Muscle layer of colon (tissue), 2 donors: ENCODE measurements at regions not wholly inside any gene's neighbourhood (a gene's known extent, or its start where the extent isn't known, plus 50 kb on each side); places are given as distances from the start of the nearest gene placed in this dataset.

Source experiments
- H3K27ac ChIP-seq: one replicate; pipeline ENCODE4 v1.7.0; 2013; ENCODE audit warnings: low read depth, mild to moderate bottlenecking, low read length, moderate library complexity
- H3K27me3 ChIP-seq, 2 donors: one replicate each; pipeline ENCODE4 v1.7.0; 2013; ENCODE audit warnings: low read length in 2 of 2, mild to moderate bottlenecking in 2 of 2; ENCODE audit not compliant: insufficient read depth in 2 of 2, control insufficient read depth in 1 of 2
- H3K36me3 ChIP-seq: one replicate; pipeline ENCODE4 v1.7.0; 2013; ENCODE audit warnings: mild to moderate bottlenecking, low read length; ENCODE audit not compliant: insufficient read depth
- H3K4me1 ChIP-seq: one replicate; pipeline ENCODE4 v1.7.0; 2013; ENCODE audit warnings: mild to moderate bottlenecking, low read length; ENCODE audit not compliant: insufficient read depth
- H3K4me3 ChIP-seq, 2 donors: one replicate each; pipeline ENCODE4 v1.7.0; 2013; ENCODE audit warnings: low read length in 2 of 2, low read depth in 1 of 2, mild to moderate bottlenecking in 1 of 2, moderate library complexity in 1 of 2
- H3K9ac ChIP-seq: one replicate; pipeline ENCODE4 v1.7.0; 2013; ENCODE audit warnings: low read length
- H3K9me3 ChIP-seq: one replicate; pipeline ENCODE4 v1.7.0; 2013; ENCODE audit warnings: mild to moderate bottlenecking, low read length
- donor health status: abdominal sarcoma.
- donor health status: Adenocarcinoma of cecum.

DNA sequence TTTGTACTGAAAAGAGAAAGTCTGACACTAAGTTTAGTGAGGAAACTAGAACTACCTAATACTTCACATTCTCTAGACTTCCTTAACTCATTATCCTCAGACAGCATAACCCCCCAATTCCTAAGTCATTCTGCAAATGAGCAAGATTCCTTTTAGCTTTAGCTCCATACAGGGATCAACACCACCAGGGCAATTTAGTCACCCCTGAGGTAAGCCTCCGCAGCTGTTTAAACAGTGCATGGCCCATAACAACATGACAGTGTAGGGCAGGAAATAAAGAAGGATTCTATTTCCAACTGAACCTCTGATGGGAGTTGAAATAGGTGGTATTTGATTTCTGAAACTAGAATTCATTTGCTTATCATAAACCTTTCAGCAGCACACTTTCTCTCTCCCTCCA, 112.8 kb upstream of the DKK2 start:
- Histone ChIP-seq H3K27me3 (no peaks in the 10 kb centered on the region), H3K9me3 (no peaks in the 10 kb centered on the region), H3K36me3 (no peaks in the 10 kb centered on the region), H3K4me3 (no peak overlapping the region), H3K4me1 (no peaks in the 10 kb centered on the region), H3K9ac (no peak overlapping the region), H3K27ac (no peak overlapping the region)

DNA sequence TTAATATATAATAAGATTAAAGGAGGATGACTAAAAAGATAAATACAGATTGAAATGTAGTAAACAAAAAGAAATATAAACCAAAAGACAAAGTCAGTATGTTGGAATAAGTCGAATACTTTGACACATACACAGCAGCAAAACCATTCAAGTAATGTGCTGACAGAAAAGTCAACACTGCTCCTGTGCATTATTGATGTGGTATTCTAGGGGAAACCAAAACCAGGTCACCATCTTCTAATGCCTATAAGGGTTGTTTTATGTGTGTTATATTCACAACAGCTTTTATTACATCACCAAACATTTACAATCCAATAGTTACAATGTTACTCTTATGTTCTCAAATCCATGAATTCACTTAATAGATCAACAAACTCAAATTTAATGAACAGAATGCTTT, 111.8 kb upstream of the DKK2 start:
- no peaks in the 10 kb centered on the region for H3K36me3 ChIP-seq
- no peak overlapping the region for H3K4me3 ChIP-seq
- no peaks in the 10 kb centered on the region for H3K4me1 ChIP-seq
- H3K27me3 ChIP-seq = no peaks in the 10 kb centered on the region
- H3K9ac ChIP-seq = no peak overlapping the region
- no peak overlapping the region for H3K27ac ChIP-seq
- H3K9me3 ChIP-seq = no peaks in the 10 kb centered on the region

DNA sequence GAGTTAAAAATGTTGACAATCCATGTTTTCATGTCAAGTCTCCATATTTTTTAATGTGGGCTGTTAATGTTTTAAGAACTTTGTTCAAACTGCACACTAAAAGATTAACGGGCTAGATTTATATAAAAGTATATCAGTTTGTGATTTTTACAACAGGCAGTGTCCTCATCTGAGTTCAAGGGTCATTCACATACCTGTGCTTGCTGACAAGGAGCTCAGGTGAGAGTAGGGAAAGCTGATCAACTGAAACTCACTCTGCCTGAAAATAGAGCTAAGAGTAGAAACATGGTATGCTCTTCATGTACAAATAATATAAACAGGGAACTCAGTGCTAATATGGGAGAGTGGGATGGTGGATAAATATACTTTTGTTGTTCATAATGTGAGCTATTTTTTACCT, 102.3 kb upstream of the DKK2 start:
- Histone ChIP-seq H3K4me1 (no peaks in the 10 kb centered on the region), H3K4me3 (no peak overlapping the region), H3K36me3 (no peaks in the 10 kb centered on the region), H3K27ac (no peak overlapping the region), H3K9me3 (no peaks in the 10 kb centered on the region), H3K27me3 (no peaks in the 10 kb centered on the region), H3K9ac (no peak overlapping the region)

DNA sequence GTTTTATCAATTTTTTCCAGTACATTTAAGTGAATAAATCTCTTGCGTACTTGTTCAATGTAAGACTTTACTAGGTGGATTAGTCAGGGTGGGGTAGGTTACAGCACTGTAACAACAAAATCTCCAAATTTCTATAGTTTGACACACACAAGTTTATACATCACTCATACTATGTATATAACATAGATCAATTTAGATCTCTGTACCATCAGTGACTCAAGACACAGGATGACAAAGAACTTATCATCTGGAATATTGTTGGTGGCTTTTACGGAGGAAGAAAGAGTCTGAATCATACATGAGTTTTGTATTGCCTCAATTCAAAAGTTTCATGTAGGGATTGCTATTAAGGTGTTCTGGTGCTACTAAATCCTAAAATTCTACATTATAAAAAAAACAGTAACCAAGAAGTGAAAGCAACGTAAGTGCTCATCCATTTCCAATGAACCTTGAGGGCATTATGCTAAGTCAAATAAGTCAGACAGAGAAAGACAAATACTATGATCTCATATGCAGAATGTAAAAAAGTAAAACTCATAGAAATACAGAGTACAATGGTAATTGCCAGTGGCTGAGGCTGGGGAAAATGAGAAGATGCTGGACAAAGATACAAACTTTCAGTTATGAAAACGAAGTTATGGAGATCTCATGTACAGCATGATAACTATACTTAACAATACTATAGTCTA, 98.0 kb upstream of the DKK2 start:
- Histone ChIP-seq H3K9me3 (no peaks in the 10 kb centered on the region), H3K4me3 (no peak overlapping the region), H3K36me3 (no peaks in the 10 kb centered on the region), H3K27me3 (no peaks in the 10 kb centered on the region), H3K9ac (no peak overlapping the region), H3K4me1 (no peaks in the 10 kb centered on the region), H3K27ac (no peak overlapping the region)

DNA sequence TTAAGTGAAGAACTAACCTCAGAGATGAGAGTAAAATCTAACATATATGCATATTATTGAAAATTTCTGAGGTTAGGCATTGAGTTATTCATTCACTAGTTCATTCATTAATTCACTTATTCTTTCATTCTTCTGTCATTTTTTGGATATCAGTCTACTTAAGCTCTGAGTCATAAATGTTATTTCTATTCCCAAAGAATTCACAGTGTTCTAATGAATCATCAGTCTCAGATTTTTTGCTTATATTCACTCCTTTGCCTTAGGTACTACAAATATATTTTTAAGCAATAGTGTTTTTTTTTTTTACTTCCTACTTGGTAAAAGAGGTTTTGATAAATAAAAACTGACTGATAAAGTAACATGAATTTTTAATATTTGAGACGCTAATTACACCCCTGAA, 95.2 kb upstream of the DKK2 start:
- no peaks in the 10 kb centered on the region for H3K36me3 ChIP-seq
- no peaks in the 10 kb centered on the region for H3K4me1 ChIP-seq
- H3K9ac ChIP-seq = no peak overlapping the region
- no peak overlapping the region for H3K27ac ChIP-seq
- no peaks in the 10 kb centered on the region for H3K9me3 ChIP-seq
- no peak overlapping the region for H3K4me3 ChIP-seq
- no peaks in the 10 kb centered on the region for H3K27me3 ChIP-seq

DNA sequence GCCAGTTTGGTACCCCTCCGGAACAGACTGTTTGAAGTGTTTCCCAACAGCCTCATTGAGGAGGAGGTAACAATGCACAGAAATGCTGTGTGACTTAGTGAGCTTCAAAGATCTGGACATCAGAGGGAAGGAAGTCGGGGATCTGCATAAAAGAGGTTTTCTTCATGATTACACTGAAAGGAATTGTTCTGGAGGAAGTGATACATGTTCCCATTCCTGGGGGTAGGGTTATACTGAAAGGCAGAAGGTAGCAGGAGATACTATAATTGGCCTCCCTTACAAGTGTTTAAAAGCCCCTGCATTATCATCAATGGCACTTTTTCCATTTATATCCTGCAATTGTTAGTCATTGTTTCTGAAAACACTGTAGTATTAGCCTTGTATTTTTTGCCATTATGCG, 94.0 kb upstream of the DKK2 start:
- no peak overlapping the region for H3K27ac ChIP-seq
- H3K9ac ChIP-seq = no peak overlapping the region
- H3K4me1 ChIP-seq = no peaks in the 10 kb centered on the region
- H3K4me3 ChIP-seq = no peak overlapping the region
- H3K27me3 ChIP-seq = no peaks in the 10 kb centered on the region
- no peaks in the 10 kb centered on the region for H3K36me3 ChIP-seq
- H3K9me3 ChIP-seq = no peaks in the 10 kb centered on the region

DNA sequence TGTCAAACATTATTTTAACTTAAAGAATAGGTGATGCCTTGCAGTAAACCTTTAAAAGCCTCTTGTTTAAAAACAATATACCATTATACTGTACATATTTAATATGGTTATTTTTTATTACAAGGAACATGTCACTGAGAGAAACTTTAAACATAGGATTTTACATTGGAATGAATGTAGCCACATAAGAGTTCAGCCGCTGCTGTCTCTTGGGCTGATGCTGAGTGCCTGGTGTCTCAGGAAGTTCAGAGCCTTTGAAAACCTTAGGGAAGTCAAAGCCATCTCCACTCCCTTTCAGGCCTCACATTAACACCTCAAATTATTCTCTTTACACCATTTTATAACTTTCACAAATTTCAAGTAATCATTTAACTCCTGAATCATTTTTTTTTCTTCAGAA, 93.5 kb upstream of the DKK2 start:
- Histone ChIP-seq H3K4me3 (no peak overlapping the region), H3K27ac (no peak overlapping the region), H3K9ac (no peak overlapping the region), H3K27me3 (no peaks in the 10 kb centered on the region), H3K4me1 (no peaks in the 10 kb centered on the region), H3K9me3 (no peaks in the 10 kb centered on the region), H3K36me3 (no peaks in the 10 kb centered on the region)

DNA sequence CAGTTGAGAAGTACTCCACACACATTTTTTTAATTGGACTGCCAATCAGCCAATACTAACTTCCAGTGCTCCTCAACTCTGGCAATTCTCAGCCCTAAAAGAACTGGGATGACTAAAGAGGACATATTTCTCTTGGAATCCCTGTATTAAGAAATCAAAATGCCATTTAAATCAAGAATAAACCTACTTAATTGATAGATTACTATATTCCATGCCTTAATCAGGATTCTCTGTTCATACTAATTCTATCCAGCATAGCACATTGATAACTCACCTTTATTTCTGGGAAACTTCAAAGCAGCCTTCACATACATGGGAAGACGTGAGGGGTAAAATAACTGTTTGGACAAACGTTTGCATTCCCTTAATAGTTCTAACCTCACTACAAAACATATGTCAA, 93.0 kb upstream of the DKK2 start:
- Histone ChIP-seq H3K27ac (no peak overlapping the region), H3K9ac (no peak overlapping the region), H3K36me3 (no peaks in the 10 kb centered on the region), H3K9me3 (no peaks in the 10 kb centered on the region), H3K4me1 (no peaks in the 10 kb centered on the region), H3K4me3 (no peak overlapping the region), H3K27me3 (no peaks in the 10 kb centered on the region)

DNA sequence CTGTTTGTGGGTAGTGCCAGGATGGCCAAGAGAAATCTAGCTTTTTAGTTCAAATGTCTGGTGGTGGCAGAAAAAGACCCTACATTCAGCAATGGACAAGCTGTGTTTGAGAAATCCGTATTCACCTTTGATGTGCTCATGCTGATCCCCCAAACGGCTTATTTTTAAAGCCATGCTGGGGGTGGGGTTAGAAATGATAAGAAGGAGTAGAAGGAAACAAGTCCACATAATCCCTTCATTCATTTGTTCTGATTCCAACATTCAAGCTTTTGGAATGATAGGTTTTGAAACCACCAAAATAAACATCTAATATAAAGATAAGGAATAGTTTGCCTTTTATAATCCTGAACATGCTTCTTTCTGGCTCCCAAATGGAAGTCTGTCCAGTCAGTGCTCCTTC, 92.0 kb upstream of the DKK2 start:
- H3K27me3 ChIP-seq = no peaks in the 10 kb centered on the region

DNA sequence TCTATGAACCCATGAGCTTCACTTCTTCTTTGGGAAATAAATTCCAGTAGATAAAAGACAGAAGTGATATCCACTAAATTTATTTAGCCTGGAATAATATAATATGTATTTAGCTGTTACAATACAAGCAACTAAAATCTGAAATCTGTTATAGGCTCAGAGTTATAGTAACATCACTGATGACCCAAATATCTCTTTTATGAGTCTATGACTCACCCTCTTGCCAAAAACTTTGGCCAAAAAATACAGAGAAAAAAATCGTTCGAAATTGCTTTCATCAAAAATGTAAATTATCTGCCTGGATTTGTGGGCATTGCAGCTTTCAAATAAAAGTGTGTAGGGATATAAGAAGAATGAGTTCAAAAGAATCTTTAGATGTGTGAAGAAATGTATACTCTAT, 89.4 kb upstream of the DKK2 start:
- Histone ChIP-seq H3K27me3 (no peaks in the 10 kb centered on the region), H3K36me3 (no peaks in the 10 kb centered on the region), H3K27ac (no peak overlapping the region), H3K4me3 (no peak overlapping the region), H3K4me1 (peaks cover 4% of the 10 kb centered on the region), H3K9ac (no peak overlapping the region), H3K9me3 (no peaks in the 10 kb centered on the region)

More for the DNA sequence above, 92.0 kb upstream of the DKK2 start:
- H3K4me1 ChIP-seq = no peaks in the 10 kb centered on the region
- no peaks in the 10 kb centered on the region for H3K9me3 ChIP-seq
- H3K27ac ChIP-seq = no peak overlapping the region
- H3K36me3 ChIP-seq = no peaks in the 10 kb centered on the region
- H3K9ac ChIP-seq = no peak overlapping the region
- H3K4me3 ChIP-seq = no peak overlapping the region

DNA sequence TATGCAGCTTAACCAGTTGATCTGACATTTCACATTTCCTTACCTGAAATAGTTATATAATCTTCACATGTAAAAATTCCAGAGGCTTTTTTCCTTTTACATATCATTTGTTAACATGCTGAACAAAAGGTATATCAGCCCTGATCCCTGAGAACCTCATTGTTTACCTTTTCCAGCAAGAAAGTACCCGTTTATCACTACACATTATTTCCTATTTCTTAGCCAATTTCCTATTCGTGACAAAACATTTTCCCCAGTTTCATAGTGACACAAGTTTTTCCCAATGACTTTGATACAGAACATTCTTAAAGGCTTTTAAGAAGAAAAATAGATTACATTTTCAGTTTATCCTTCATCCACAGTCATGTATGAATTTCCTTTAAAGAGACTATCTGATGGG, 86.6 kb upstream of the DKK2 start:
- H3K4me3 ChIP-seq = no peak overlapping the region
- peaks cover 4% of the 10 kb centered on the region for H3K4me1 ChIP-seq
- H3K36me3 ChIP-seq = no peaks in the 10 kb centered on the region
- no peak overlapping the region for H3K27ac ChIP-seq
- no peaks in the 10 kb centered on the region for H3K27me3 ChIP-seq
- H3K9ac ChIP-seq = no peak overlapping the region
- no peaks in the 10 kb centered on the region for H3K9me3 ChIP-seq

DNA sequence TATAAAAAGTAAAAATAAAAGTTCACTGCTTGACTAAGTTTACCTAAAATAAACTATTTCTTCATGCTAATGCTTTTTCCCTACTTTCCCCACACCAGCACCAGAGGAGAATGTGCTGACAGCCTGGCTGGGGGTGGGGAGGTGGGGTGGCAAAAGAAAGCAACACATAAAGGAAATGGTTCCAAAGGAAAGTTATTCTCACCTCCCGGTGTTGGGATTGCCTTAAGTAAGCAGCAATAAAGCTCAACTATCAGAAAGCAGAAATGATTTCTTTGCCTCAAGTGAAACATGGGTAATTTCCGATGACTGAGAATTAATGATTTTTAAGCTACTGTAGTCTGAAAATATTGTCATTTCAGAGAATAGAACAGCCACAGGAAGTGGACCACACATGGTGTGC, 84.5 kb upstream of the DKK2 start:
- H3K4me3 ChIP-seq = no peak overlapping the region
- peaks cover 4% of the 10 kb centered on the region for H3K4me1 ChIP-seq
- H3K9me3 ChIP-seq = no peaks in the 10 kb centered on the region
- H3K27ac ChIP-seq = no peak overlapping the region
- H3K36me3 ChIP-seq = no peaks in the 10 kb centered on the region
- no peaks in the 10 kb centered on the region for H3K27me3 ChIP-seq
- H3K9ac ChIP-seq = no peak overlapping the region
